ENCODE measurements at regions not wholly inside any gene's neighbourhood (a gene's known extent, or its start where the extent isn't known, plus 50 kb on each side); places are given as distances from the start of the nearest gene placed in this dataset.

DNA sequence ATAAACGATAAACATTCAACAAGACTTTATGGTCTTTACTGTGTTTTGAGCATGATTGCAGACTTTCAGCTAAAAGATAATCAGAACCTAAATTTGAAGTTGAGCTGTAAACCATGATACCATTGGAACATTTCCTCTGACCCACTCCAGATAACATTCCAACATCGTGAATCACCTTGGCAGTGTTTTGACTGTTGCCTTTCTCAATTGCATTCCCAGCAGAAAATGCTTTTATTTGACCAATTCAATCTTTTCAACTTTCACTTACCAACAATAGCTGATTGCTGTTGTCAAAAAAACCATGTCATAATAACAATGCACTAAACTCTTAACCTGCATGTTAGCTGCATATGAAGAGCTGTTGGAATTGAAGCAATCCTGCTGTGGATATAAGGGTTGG is 165.5 kb downstream of the MDFIC start:
- TF ChIP-seq, protein P1, sequence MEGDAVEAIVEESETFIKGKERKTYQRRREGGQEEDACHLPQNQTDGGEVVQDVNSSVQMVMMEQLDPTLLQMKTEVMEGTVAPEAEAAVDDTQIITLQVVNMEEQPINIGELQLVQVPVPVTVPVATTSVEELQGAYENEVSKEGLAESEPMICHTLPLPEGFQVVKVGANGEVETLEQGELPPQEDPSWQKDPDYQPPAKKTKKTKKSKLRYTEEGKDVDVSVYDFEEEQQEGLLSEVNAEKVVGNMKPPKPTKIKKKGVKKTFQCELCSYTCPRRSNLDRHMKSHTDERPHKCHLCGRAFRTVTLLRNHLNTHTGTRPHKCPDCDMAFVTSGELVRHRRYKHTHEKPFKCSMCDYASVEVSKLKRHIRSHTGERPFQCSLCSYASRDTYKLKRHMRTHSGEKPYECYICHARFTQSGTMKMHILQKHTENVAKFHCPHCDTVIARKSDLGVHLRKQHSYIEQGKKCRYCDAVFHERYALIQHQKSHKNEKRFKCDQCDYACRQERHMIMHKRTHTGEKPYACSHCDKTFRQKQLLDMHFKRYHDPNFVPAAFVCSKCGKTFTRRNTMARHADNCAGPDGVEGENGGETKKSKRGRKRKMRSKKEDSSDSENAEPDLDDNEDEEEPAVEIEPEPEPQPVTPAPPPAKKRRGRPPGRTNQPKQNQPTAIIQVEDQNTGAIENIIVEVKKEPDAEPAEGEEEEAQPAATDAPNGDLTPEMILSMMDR (IDR thresholded peaks at IDR 0.05; ENCODE audit: low read depth, low read length): no peak
- H3K4me3 ChIP-seq (replicated peaks in 1 of 2; ENCODE audit: low read depth in 2 of 2, low read length in 2 of 2): no peak overlapping the region
- peak; percentile 87 to 94 for DNase-seq (ENCODE audit: low read depth in 2 of 2)

DNA sequence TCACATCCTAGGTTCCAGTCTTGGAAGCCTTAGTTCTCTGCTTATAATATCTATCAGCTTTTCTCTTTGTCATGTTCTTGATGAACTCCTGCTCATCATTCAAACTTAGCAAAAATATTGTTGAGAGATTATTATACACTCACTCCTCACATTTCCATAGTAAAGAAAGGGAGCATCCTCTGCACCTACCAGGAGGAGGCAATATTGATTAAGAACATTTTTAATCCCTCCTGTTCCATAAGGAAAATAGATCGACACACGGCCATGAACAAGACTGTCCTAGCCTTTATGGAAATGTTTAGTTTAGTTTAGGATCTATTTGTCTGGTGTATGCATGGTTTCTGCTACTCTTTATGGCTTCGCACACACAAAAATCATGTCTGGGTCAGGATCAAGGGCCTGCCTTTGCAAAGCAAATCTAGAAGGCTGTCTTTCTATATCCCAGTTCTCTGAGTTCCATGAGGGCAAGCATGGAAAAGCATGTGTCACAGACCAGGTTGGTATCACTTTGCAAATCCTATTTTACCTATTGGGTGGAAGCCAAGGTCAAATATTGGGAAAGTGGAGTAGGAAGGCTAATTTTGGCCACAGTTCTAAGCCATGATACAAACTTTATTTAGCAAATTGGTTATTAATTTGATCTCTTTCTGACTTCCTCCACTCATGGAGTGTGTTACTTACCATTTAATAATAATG is 164.4 kb downstream of the MDFIC start:
- no peak for DNase-seq (ENCODE audit: low read depth in 2 of 2)
- H3K4me3 ChIP-seq (replicated peaks in 1 of 2; ENCODE audit: low read depth in 2 of 2, low read length in 2 of 2): no peak overlapping the region
- TF ChIP-seq, protein P1 (IDR thresholded peaks at IDR 0.05; ENCODE audit: low read depth, low read length): no peak

DNA sequence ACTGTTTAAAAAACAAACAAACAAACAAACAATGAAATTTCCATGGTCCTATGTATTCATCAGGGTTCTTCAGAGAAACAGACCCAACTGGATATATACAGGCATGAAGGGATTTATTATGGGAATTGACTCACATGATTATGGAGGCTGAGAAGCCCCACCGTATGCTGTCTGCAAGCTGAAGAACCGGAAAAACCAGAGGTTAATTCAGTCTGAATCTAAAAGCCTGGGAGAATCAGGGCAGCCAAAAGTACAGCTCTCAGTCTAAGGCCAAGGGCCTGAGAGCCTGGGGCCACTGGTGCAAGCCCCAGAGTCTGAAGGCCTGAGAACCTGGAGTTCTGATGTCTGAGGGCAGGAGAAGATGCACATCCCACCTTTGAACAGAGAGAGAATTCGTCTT is 163.5 kb downstream of the MDFIC start:
- TF ChIP-seq, protein P1 (IDR thresholded peaks at IDR 0.05; ENCODE audit: low read depth, low read length): no peak
- DNase-seq (ENCODE audit: low read depth in 2 of 2): no peak
- H3K4me3 ChIP-seq (replicated peaks in 1 of 2; ENCODE audit: low read depth in 2 of 2, low read length in 2 of 2): no peak overlapping the region

DNA sequence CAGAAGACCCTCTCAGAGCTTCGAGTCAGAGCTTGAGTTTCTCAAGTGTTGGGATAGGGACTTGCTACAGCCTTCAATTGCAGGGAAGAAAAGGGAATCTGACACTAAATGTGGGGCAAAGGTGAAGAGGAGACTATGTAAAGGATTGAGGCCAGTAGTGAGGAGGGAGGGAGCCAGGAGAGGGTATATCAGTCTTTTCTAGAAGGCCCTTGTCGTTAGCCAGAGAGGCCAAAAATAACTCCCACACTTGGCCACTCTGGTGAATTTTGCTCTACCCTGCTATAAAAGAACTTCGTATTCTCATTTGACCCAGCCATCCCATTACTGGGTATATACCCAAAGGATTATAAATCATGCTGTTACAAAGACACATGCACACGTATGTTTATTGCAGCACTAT is 162.0 kb downstream of the MDFIC start:
- DNase-seq (ENCODE audit: low read depth in 2 of 2): no peak
- H3K4me3 ChIP-seq (replicated peaks in 1 of 2; ENCODE audit: low read depth in 2 of 2, low read length in 2 of 2): no peak overlapping the region
- TF ChIP-seq, protein P1 (IDR thresholded peaks at IDR 0.05; ENCODE audit: low read depth, low read length): no peak

DNA sequence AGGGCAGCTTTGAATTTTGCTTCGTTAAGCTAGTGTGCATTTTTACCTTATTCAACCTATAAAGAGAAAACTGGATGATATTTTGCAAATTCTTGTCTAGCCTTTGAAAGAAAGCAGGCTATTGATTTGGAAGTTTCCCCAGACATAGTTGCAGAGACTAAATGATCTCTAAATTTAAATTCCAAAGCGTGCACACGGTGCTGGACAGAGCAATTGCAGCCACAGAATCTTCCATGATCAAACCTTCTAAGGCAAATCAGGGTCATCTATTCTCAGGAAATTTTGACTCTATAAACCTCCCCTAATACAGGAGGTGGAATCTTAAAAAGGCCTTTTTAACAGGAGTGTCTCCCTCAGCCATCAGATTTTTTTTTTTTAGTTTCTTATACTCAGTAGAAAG is 159.9 kb downstream of the MDFIC start:
- no peak overlapping the region for H3K4me3 ChIP-seq (replicated peaks in 1 of 2; ENCODE audit: low read depth in 2 of 2, low read length in 2 of 2)
- TF ChIP-seq, protein P1 (IDR thresholded peaks at IDR 0.05; ENCODE audit: low read depth, low read length): no peak
- DNase-seq (ENCODE audit: low read depth in 2 of 2): no peak

DNA sequence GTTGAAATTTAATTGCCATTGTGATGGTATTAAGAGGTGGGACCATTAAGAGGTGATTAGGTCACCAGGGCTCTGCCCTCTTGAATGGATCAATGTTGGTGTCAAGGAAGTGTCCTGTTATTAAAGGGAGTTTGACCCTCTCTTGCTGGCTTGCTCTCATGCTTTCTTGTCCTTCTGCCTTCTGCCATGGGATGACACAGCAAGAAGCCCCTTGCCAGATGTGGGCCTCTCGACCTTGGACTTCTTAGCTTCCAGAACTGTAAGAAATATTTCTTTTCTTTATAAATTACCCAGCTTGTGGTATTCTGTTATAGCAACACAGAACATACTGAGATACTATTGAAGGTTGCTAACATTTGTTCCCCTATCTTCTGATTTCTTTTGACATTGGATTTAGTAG is 157.0 kb downstream of the MDFIC start:
- DNase-seq (ENCODE audit: low read depth in 2 of 2): no peak
- no peak overlapping the region for H3K4me3 ChIP-seq (replicated peaks in 1 of 2; ENCODE audit: low read depth in 2 of 2, low read length in 2 of 2)
- TF ChIP-seq, protein P1 (IDR thresholded peaks at IDR 0.05; ENCODE audit: low read depth, low read length): no peak

DNA sequence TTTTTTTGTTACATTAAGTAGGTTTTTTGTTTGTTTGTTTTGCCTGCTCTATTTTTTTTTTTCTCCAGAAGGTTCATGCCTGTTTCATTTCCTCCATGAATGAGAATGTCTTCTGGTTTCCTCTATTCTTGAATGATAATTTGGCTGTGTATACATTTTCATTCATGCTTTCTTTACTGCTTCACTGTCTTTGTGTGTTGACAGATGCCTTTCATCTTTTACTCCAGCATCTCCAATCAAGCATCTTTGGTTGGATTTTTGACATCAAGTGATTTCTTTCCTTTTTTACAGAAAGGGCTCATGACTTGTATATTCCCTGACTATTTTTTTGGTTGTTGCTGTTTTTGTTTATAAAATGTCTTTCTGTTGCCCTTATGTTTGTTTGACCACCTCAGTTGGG is 156.5 kb downstream of the MDFIC start:
- no peak for DNase-seq (ENCODE audit: low read depth in 2 of 2)
- TF ChIP-seq, protein P1 (IDR thresholded peaks at IDR 0.05; ENCODE audit: low read depth, low read length): no peak
- no peak overlapping the region for H3K4me3 ChIP-seq (replicated peaks in 1 of 2; ENCODE audit: low read depth in 2 of 2, low read length in 2 of 2)
